MV-4-11 (cell line): ENCODE measurements at regions not wholly inside any gene's neighbourhood (a gene's known extent, or its start where the extent isn't known, plus 50 kb on each side); places are given as distances from the start of the nearest gene placed in this dataset.
"Not testable (repeated sequence)": the region's sequence is repeated elsewhere in the genome, so short reads cannot be mapped to it uniquely, and the experiment has no call there.

Experiments used
- DNase-seq: peaks from one replicate; lab custom pipeline; 2025; lab: John Stamatoyannopoulos, UW

DNA sequence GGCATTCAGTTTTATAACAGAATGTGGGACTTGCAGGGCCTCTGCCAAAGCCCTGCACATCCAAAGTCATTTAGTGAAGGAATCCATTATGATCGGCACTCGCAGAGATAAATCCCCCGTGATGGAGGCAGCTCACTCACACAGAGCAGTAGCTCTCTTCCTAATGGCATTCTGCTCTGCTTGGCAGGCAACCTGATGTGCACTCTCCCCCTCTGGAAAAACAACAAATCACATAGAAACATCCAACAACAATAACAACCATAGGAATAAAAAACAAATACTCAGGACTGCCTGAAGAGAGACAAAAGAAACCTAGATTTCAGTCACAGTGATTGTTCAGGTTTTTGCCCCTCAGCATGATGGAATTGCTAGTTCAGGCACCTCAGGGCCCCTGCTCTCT, 59.7 kb downstream of the NAA11 start:
- DNase-seq, result no peak

DNA sequence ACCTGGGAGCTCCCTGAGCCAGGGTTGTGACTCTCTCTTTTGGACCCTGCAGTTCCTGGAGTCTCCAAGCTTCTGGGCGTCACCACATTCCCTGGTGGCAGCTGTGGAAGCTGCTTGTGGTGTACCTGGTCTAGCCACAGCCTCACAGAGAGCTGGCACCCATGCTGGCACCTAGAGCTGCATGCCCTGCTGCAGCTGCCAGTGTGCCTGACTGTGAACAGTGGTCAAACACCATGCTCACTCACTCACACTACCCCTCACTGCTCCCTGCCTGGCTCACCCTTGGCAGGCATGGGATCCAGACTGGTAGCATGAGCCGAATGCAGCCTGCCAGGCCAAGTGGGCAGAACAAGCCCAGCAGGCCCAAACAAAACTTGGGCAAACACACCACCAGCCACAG, 66.6 kb downstream of the NAA11 start:
- no peak for DNase-seq

DNA sequence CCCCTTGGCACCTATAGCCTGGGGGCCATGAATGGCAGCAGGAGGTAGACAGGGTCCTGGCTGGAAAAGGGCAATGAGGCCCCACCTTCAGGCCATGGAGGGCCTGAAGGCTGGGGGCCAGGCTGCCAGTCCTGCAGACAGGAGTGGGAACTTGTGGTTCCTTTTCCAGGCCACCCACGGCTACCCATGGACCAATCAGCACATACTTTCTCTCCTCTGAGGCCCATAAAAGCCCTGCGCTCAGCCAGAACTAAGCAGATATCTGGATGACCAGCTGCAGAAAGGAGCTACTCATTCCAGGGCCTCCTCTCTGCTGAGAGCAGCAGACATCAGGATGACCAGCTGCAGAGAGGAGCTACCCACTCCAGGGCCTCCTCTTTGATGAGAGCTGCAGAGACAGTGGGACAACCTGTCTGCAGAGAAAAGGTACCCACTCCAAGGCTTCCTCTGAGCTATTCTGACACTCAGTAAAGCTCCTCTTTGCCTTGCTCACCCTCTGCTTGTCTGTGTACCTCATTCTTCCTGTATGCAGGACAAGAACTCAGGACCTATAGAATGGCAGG, 67.2 kb downstream of the NAA11 start:
- DNase-seq, result no peak

DNA sequence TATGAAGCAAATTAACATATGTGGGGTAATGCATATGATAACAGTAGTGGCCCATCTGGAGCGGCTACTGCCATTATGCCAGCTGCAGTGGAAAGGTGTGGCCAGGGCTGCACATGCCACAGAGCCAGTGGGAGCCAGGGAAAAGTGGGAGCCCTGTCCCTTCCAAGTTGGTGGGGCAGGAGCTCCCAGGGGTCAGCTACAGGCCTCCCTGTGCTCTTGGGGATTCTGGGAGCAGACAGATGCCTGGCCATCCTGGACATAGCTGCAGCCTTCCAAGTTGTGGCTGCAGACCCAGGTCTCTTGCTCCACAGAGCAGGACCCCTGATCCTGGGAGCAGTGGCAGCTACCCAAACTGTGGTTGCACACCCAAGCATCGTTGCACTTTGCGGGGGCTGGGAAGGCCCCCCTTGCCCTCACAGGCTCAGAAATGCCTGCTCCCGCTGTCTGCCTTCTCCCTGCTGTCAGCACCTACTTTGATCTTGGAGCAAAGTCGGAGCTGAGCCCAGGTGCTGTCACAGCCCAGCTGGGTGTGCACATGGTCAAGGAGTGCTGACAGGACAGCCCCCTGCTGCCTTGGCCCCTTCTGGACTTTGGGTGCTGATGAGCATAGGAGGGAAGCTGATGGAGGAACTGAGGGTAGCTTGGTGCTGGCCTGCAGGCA, 67.8 kb downstream of the NAA11 start:
- DNase-seq, result no peak

DNA sequence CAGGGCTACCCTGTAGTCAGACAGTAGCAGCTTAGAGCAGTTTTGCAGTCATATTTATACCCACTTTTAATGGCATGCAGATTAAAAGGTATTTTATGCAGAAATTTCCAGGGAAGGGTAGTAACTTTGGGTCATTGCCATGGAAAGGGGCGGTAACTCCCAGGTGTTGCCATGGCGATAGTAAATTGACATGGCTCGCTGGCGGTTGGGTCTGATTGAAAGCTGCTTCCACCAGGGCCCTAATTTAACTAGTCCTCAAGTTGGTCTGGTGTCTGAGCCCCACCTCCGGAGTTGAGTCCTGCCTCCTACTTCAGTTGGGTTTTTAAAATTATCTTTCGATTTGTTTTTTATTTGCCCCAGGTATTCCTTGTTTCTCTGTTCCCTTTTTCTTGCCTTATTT, 70.1 kb downstream of the NAA11 start:
- DNase-seq, result no peak

DNA sequence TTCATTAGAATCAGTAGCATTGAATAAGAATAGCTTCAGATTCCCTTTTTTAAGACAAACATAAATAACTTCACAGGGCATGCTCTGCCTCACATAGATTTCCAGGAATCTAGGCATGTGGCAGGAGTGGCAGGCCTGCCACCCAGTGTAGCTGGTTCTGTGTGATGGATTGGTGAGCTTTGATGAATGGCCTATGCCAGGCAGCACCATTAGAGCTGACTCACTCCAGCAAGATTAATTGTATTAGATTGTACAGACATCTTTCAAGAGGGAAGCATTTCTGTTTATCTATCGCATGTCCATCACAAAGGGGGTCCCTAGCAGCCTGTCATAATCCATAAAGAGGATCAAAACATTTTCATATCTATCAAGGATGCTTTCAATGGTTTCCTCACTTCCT, 71.9 kb downstream of the NAA11 start:
- no peak for DNase-seq

DNA sequence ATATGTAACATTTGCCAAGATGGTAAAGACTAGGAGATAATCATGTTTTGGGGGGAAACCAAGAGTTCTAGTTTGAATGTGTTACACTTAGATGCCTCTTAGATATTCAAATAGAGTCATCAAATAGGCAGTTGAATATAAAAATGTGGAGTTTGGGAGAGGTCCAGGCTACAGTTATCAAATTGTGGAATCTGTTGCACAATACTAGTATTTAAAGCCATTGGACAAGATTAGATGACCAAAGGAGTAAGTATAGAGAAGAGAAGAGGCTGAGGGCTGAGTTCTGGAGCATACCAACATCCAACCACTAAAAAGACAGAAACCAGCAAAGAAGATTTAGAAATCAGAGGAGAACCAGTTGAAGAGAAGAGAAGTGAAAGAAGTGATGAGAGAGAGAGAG, 72.7 kb downstream of the NAA11 start:
- no peak for DNase-seq

DNA sequence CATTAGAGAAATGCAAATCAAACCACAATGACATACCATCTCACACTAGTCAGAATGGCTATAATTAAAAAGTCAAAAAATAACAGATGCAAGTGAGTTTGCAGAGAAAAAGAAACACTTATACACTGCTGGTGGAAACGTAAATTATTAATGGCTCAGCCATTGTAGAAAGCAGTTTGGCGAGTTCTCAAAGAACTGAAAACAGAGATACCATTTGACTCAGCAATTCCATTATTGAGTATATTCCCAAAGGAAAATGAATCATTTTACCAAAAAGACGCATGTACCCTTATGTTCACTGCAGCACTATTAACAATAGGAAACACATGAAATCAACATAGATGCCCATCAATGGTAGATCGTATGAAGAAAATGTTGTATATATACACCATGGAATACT, 75.0 kb downstream of the NAA11 start:
- DNase-seq, result no peak

DNA sequence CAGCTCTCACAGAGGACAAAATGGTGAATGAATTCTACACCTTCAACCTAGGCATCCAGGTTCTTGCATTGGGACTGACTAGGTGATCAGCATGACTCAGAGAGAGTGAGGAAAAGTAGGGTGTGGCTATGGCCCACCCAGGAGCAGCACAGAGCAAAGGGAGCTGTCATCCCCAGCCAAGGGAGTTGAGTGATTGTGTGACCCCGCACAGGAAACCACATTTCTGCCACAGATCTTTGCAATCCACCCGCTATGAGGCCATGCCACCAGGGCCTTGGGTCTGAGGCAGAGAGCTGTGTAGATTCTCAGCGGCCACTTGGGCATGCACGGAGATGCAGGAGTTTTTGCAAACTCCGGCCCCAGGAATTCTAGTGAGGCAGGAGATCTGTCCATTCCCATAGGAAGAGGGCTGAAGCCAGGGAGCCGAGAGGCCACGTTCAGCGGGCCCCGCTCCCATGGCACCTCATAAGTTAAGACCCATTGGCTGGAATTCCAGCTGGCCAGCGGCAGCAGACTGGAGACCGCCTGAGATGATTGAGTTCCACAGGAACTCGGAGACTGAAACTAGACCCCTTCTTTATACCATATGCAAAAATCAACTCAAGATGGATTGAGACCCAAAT, 75.9 kb downstream of the NAA11 start:
- DNase-seq, result peak; percentile 46

DNA sequence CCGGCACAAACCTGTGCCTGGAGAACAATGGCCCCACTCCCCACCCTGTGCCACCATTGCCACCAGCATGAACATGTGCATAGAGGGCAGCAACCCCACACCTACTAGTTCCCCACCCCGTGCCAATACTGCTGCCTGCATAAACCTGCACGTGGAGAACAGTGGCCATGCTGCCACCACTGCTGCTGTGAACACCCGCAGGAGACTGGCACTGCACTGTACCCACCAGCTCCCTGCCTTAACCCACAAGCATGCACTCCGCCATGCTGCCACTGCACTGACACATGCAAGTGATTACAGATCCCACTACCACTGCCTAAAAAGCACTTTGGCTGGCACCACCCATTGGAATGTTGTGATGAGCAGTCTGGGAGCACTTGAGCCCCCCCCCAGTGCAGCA, 77.3 kb downstream of the NAA11 start:
- DNase-seq, result no peak

DNA sequence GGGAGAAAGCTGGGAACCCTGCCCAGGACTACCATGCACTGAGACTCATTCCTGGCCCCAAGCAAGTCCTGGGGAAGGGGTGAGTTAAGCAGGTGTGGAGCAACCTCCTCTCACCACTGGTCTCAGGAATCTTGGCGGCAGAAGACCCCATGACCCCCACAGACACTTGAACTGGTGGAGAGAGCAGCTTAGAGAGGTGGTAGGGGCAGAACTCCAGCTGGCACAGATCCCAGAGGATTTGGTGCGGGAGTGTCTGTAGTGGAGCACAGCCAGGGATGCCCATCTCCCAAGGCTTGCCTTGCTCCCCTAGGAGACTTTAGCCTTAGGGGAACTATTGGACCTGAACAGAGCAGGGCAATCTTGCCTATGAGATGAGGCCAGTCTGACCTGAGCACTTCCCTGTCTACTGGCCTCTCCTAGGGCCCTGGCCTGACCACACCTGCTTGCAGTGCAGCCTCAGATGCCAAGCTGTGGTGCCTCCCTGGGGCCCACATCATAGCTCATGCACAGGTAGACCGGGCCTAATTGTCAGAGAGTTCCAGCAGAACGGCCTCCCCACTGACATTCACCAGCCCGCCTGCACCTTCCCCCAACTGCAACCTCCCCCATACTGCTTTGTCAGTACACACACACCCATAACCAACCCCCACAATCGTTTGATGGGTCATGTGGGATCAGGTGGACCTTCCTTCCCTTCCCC, 78.0 kb downstream of the NAA11 start:
- no peak for DNase-seq

DNA sequence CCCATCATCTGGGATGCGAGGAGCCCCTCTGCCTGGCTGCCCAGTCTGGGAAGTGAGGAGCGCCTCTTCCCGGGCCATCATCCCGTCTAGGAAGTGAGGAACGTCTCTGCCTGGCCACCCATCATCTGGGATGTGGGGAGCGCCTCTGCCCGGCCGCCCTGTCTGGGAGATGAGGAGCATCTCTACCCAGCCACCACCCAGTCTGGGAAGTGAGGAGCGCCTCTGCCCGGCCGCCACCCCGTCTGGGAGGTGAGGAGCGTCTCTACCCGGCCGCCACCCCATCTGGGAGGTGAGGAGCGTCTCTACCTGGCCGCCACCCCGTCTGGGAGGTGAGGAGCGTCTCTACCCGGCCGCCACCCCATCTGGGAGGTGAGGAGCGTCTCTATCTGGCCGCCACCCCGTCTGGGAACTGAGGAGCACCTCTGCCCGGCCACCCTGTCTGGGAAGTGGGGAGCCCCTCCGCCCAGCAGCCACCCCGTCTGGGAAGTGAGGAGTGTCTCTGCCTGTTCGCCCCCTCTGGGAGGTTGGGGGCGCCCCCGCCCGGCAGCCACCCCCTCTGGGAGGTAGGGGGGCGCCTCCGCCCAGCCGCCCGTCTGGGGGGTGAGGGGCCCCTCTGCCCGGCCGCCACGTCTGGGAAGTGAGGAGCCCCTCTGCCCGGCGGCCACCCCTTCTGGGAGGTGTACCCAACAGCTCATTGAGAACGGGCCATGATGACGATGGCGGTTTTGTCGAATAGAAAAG, 80.5 kb downstream of the NAA11 start:
- DNase-seq, result not testable (repeated sequence)

DNA sequence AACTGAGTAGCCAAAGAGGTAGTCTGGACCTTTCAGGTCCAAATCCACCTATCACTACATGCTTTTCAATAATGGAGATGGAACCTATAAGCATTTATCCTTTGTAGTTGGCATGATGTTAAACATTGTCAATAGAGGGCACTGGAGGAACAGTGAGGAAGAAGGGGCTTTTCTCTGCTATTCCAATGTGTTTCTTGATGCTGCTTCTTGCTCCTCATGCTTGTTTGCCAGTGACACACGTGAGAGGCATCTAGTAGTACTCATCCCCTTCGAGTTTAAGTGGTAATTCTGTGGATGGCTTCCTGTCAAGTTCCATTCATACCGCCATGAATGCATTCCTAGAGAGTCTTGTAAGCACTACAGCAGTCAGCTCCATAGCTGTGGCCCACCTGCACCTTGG, 84.0 kb downstream of the NAA11 start:
- no peak for DNase-seq

DNA sequence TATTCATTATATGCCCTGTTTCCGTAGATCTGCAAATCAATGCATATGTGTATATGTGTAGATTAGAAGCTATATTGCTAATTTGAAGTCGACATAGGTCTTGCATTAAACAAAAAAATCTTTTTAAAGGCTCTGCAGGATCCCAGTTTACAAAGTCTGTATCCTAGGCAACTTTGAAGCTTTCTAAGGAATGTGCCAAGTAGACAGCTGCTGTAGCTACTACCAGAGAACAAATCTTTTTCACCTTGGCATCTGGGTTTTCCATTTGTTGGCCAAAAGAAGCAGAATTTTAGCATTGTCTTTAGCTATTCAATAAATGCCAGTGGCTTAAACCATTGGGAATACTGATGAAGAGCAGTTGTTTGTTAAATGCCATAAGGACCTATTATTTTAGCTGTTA, 88.0 kb downstream of the NAA11 start:
- no peak for DNase-seq

DNA sequence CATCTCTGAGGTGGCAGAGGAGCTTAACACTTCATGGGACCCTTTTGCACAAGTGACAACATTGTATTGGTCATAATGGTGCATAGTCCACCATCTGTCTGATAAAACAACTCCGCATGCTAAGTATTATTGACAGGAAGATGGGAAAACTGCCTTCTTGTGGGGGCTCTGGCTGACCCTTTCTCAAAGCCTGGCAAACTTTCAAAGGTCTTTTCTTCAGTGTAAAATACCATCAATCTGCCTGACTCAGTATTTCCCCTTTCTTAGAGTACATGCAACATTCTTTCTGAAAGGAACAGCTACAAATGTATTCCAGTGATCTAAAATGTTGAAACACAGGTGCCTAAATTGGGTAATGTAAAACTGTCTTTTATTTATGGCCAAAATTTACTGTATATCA, 89.1 kb downstream of the NAA11 start:
- no peak for DNase-seq

DNA sequence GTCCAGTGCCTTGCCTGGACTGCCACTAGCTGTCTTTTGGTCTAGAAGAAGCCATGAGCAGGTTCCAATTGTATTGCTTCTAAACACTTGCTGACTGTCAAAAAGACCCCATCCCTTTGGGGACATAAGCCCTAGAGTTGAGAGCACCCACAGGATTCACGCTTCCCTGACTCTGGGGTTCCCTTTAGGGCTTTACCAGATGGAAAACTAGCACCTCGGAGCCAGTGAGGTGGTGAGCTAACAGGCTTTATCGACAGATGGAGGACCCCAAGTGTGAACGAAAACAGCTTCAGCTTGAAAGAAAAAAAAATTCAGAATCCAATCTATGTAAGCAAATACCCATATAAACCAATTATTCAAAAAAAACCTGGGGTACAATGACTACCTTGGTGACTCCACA, 90.8 kb downstream of the NAA11 start:
- DNase-seq, result no peak

DNA sequence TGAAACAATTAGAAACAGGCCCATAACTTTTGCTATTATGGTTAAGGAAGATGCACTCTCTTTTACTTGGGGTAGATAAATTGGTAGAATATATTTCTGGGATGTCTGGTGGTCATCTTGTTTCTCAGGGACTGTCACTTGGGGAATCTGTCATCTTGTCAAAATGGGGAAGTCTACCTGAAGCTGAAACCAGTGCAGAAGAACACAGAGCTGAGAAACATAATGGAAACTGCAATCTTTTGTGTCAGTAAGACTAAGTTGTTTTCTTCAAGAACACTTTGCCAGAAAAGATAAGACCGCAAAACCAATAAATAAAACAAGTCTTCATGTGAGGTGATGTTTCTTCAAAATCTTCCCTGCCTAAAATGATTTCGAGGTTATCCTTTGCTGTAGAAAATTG, 92.0 kb downstream of the NAA11 start:
- DNase-seq, result no peak

DNA sequence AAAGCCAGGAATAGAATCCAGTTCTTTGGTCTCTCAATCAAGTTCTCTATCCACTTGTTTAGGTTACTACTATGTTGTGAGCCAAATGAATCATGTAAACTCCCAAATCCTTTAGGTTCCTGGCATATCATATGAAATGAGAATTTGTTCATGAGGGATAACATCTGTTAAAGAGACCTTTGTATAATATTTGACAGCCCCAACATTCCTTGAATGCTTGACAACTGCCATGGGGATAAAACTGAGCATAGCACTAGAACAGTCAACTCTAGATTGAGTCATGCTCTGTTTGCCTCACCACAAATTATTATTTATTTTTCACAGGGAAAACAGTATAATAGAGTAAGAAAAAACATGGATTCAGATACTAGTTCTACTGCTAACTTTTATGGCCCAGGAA, 93.3 kb downstream of the NAA11 start:
- no peak for DNase-seq

DNA sequence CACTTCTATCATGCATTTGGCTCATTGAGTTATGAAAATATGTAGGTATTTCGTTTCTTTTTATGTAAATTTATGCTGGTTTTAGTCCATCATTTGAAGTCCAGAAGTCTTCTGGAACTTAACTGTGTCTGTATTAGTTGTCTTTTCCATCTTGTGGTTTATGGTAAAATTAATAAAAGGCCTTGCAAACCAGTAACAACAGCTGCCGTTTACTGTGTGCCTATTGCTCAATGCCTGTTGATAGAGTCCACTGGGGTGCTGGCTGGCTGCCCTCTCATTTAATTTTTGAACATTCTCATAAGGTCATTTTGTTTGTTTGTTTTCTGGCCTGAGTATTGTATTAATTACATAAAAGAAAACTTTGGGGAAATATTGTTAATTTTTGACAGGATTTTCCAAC, 98.0 kb downstream of the NAA11 start:
- no peak for DNase-seq

DNA sequence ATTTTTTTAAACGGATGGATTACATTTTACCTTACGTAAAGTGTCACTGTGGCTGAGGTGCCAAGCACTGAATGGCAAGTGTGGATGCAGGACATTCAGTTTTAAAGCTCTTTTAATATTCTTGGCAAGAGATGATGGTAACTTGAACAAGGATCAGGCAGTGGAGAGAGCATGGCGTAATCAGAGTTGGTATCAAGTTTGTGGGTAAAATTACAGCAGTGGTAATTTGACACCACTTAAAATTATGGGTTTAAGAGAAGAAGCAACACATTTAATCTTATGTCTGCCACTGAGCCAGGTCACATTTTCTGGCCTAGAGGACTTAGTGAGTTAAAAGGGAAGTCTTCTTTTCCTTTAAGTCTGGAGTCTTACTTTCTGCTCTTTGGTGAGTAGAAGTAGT, 100.5 kb downstream of the NAA11 start:
- DNase-seq, result no peak

DNA sequence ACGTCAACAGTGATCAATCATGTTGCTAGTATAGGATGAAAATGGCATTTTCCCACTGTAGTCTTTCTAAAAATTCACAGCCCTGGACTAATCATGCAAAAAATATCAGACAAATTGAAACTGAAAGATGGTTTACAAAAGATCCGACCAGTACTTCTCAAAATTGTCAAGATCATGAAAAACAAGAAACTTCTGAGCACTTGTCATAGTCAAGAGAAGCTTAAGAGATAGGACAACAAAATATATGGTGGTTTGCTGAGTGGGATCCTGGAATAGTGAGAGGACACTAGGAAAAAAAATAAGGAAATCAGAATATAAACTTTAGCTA, 101.1 kb downstream of the NAA11 start:
- DNase-seq, result no peak

DNA sequence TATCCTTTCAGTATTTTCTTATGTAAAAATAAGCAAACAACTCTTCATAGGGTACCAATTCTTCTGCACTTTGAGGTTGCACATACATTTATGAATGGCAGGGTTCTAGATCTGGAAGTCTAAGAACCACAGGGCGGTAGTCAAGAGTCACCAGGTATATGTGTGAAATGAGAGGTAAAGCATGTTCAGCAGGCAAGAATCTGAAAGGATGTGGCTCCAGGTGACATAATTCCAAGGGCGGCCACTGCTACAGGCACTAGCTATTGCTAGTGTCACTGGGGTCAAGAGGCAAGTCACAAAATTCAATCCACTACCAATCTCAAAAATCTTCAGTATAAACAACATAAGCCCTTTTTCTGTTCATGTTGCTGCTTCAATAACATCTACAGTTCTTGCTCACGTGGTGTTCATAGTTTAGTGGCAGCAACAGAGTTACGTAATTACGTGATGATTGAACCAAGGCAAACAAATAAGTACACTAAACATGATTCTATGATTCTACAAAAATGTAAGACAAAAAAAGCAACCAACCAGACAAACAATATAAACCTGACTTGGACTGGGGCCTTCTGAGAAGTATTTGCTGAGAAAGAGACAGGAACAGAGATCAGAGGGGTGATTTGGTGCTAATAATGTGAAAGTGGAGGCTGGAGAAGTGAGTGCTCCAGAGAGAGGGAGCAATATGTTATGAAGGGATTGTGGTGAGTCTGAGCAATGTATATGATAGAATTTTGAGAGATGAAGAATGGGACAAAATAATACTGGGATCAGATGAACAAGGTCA, 101.7 kb downstream of the NAA11 start:
- no peak for DNase-seq
